ENCODE measurements at regions not wholly inside any gene's neighbourhood (a gene's known extent, or its start where the extent isn't known, plus 50 kb on each side); places are given as distances from the start of the nearest gene placed in this dataset.

DNA sequence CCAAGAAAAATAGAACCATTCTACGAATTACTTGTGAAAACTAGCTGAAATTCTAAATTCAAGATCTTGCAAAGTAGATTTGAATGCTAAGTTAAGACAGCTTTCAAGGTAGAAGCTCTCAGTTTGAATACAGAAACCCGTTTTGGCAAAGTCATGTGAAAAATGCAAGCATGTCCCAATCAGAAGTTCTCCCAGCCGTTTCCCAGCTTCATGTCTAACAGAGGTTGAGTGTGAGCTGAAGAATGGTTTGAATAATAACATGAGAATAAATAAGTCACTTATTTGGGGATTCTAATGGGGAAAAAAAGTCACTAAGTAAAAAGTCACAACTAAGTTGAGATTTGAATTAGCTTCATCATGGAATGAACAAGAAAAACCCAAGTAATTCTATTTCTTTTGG, 152.5 kb upstream of the MAP3K1 start:
- TF ChIP-seq, protein P1, sequence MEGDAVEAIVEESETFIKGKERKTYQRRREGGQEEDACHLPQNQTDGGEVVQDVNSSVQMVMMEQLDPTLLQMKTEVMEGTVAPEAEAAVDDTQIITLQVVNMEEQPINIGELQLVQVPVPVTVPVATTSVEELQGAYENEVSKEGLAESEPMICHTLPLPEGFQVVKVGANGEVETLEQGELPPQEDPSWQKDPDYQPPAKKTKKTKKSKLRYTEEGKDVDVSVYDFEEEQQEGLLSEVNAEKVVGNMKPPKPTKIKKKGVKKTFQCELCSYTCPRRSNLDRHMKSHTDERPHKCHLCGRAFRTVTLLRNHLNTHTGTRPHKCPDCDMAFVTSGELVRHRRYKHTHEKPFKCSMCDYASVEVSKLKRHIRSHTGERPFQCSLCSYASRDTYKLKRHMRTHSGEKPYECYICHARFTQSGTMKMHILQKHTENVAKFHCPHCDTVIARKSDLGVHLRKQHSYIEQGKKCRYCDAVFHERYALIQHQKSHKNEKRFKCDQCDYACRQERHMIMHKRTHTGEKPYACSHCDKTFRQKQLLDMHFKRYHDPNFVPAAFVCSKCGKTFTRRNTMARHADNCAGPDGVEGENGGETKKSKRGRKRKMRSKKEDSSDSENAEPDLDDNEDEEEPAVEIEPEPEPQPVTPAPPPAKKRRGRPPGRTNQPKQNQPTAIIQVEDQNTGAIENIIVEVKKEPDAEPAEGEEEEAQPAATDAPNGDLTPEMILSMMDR (IDR thresholded peaks at IDR 0.05) = no peak
- TF ChIP-seq POLR2A (IDR thresholded peaks at IDR 0.05) = no peak

All from testis (tissue), 2 donors.